ENCODE measurements at regions not wholly inside any gene's neighbourhood (a gene's known extent, or its start where the extent isn't known, plus 50 kb on each side); places are given as distances from the start of the nearest gene placed in this dataset.

- CTCF ChIA-PET = no interaction called here
- in situ Hi-C loops (cut with MboI; ENCODE audit: low sequenced_read_pairs) = loop anchor here (25.0 kb wide), 1 partner anchor 511 kb away; no protein-coding TSS in a partner anchor
- TF ChIP-seq SMC3 (IDR thresholded peaks at IDR 0.05; ENCODE audit: low read depth, low read length) (no peak), POLR2A (IDR thresholded peaks at IDR 0.05; ENCODE audit: low read depth, low read length) (no peak), BHLHE40 (IDR thresholded peaks at IDR 0.05; ENCODE audit: low read depth, low read length) (no peak), MXI1 (IDR thresholded peaks at IDR 0.05; ENCODE audit: borderline replicate concordance, low read depth, low read length) (no peak)
Measured at GRCh38 chr12:30301291-30301690, 394.4 kb downstream of the IPO8 start.

More at GRCh38 chr12:30301291-30301690, 394.4 kb downstream of the IPO8 start:
- Histone ChIP-seq H3K27ac (ENCODE audit: insufficient read depth, low read length) (no peak overlapping the region), H3K36me3 (ENCODE audit: control insufficient read depth, insufficient read depth, low read length) (no peaks in the 10 kb centered on the region), H2BK5ac (ENCODE audit: low read depth, low read length, poor library complexity, severe bottlenecking) (no peak overlapping the region), H3K27me3 (ENCODE audit: control insufficient read depth, insufficient read depth, low read length) (peaks cover under 1% of the 10 kb centered on the region; the same call in 1 of the 2 replicates), H3K18ac (ENCODE audit: low read depth, low read length) (no peak overlapping the region), H3K4me3 (ENCODE audit: insufficient read depth, low read depth, low read length) (no peak overlapping the region), H4K5ac (ENCODE audit: low read depth, low read length) (no peak overlapping the region), H2BK120ac (ENCODE audit: low read depth, low read length) (no peak overlapping the region), H3K79me1 (ENCODE audit: low read depth in 1 of 2, low read length in 2 of 2) (no peaks in the 10 kb centered on the region), H3K9ac (ENCODE audit: low read depth, low read length) (no peak overlapping the region), H2AK5ac (ENCODE audit: low read depth, low read length) (no peak overlapping the region), H2AFZ (replicated peaks; ENCODE audit: low read length, poor library complexity) (no peak overlapping the region), H3K4me1 (ENCODE audit: control insufficient read depth, insufficient read depth, low read length) (no peaks in the 10 kb centered on the region), H3K14ac (replicated peaks; ENCODE audit: low read depth, low read length) (no peak overlapping the region), H2AK9ac (replicated peaks; ENCODE audit: low read depth, low read length, poor library complexity) (no peak overlapping the region), H3K4ac (ENCODE audit: low read depth, low read length) (no peak overlapping the region), H2BK15ac (ENCODE audit: low read depth, low read length) (no peak overlapping the region), H4K8ac (ENCODE audit: low read depth in 2 of 2, low read length in 2 of 2) (no peak overlapping the region), H3K4me2 (ENCODE audit: low read depth, low read length) (no peak overlapping the region), H4K91ac (ENCODE audit: insufficient read depth, low read depth, low read length) (no peak overlapping the region), H3K9me3 (ENCODE audit: control insufficient read depth, insufficient read depth, low read length) (no peaks in the 10 kb centered on the region), H4K20me1 (ENCODE audit: insufficient read depth, low read length) (no peaks in the 10 kb centered on the region), H3K9me1 (ENCODE audit: insufficient read depth, low read length) (no peaks in the 10 kb centered on the region), H3K23ac (ENCODE audit: low read depth, low read length) (no peak overlapping the region), H2BK20ac (ENCODE audit: low read depth, low read length) (no peak overlapping the region), H3K56ac (ENCODE audit: extremely low read depth, insufficient read depth, low read length) (no peak overlapping the region)
- intact Hi-C loops (cut with micrococcal nuclease) (no loop called here), dilution Hi-C loops (cut with HindIII; ENCODE audit: low sequenced_read_pairs, unreplicated experiment) (no loop called here)
- ATAC-seq (ENCODE audit: low read depth) = no peak
- no peak for DNase-seq
- BruUV-seq (replicated peaks) = no TSS peak
- 80% methylated on average over 1 of the region's 2 CpGs; no CpG with 5 or more reads in 1 of the 2 experiments for WGBS, 2 experiments (ENCODE audit: extremely low coverage in 2 of 2, insufficient read length in 1 of 2)
- POLR2A ChIA-PET (ENCODE audit: unreplicated experiment) = no interaction called here
